Kidney (tissue), 13 donors: ENCODE measurements at regions not wholly inside any gene's neighbourhood (a gene's known extent, or its start where the extent isn't known, plus 50 kb on each side); places are given as distances from the start of the nearest gene placed in this dataset.

Experiments
- DNase-seq, 5 donors: peaks; one replicate each; pipeline ENCODE4 v3.0.0-alpha.2; 2013 to 2020
- FAIRE-seq: peaks from 2 replicates; lab custom pipeline; 2012; peaks lifted over from hg19 to GRCh38; lab: Jason Lieb, UNC
- H3K27ac ChIP-seq, 2 donors: one replicate each; pipeline ENCODE4 v1.7.0; 2013; ENCODE audit warnings: low read depth in 2 of 2, low read length in 2 of 2, inconsistent platforms in 1 of 2
- H3K27me3 ChIP-seq: one replicate; pipeline ENCODE4 v1.7.1; 2013; ENCODE audit warnings: low read length, inconsistent platforms; ENCODE audit not compliant: control insufficient read depth, insufficient read depth
- H3K36me3 ChIP-seq, 3 donors: one replicate each; pipeline versions ENCODE4 v1.7.0 to v1.7.1; 2013; ENCODE audit warnings: low read length in 3 of 3, control low read depth in 1 of 3, inconsistent platforms in 1 of 3; ENCODE audit not compliant: insufficient read depth in 3 of 3, control insufficient read depth in 2 of 3
- H3K4me1 ChIP-seq, 3 donors: one replicate each; pipeline versions ENCODE4 v1.7.0 to v1.7.1; 2013; ENCODE audit warnings: low read length in 3 of 3, inconsistent platforms in 1 of 3, low read depth in 1 of 3; ENCODE audit not compliant: control insufficient read depth in 2 of 3, insufficient read depth in 2 of 3
- H3K4me3 ChIP-seq, 3 donors: one replicate each; pipeline versions ENCODE4 v1.7.0 to v1.8.1; 2013; ENCODE audit warnings: low read length in 3 of 3, control low read depth in 1 of 3, inconsistent platforms in 1 of 3
- H3K9ac ChIP-seq, 3 donors: one replicate each; pipeline versions ENCODE4 v1.7.0 to v1.7.1; 2013; ENCODE audit warnings: low read length in 3 of 3, control low read depth in 1 of 3, inconsistent platforms in 1 of 3
- H3K9me3 ChIP-seq, 3 donors: one replicate each; pipeline versions ENCODE4 v1.7.0 to v1.7.1; 2013; ENCODE audit warnings: low read length in 3 of 3, control low read depth in 1 of 3, inconsistent platforms in 1 of 3; ENCODE audit not compliant: control insufficient read depth in 2 of 3, insufficient read depth in 1 of 3
- intact Hi-C: fragments of 100-400 bp; cut with DNase I; formaldehyde crosslinking; loops from one replicate; pipeline ENCODE4 v1.11.1; 2022
- TF ChIP-seq, protein P1 (sequence below): IDR thresholded peaks from 3 replicates; pipeline ENCODE4 v1.5.1; 2012; ENCODE audit warnings: mild to moderate bottlenecking, moderate library complexity, borderline replicate concordance; ENCODE audit not compliant: insufficient read depth; ENCODE audit errors: extremely low read depth
- donor health status: control.
- donor health status: control.
- donor health status: control.
- donor health status: control.
- donor health status: control.
- donor health status: DM: yes; HTN: yes; CAD: no.
- donor health status: Normal renal cell carcinoma (clear cell type).

DNA sequence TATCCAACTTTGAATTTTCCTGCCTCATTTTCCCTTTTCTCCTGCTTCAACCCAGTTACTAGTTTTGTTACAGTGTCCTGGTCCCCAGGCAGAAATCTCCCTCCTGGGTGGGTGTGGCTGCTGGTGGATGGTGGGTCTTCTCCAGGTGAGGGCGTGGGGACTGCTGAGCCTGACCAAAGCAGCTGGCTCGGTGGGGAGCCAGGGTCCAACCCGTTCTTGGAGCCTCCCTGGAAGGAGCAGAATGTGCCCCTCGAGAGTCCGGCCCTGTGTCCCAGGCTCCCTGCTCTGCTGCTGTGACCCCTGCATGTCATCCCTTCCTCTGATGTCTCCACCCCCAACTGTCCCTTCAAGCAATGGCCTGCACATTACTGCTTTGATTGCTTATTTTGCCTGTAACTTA lies 86.6 kb upstream of the TCERG1L start:
- Histone ChIP-seq H3K4me3 (no peak overlapping the region), H3K4me1 (no peaks in the 10 kb centered on the region), H3K36me3 (no peaks in the 10 kb centered on the region), H3K27ac (no peak overlapping the region), H3K9ac (no peak overlapping the region), H3K27me3 (no peaks in the 10 kb centered on the region), H3K9me3 (no peaks in the 10 kb centered on the region)
- no peak for FAIRE-seq
- TF ChIP-seq, protein P1, sequence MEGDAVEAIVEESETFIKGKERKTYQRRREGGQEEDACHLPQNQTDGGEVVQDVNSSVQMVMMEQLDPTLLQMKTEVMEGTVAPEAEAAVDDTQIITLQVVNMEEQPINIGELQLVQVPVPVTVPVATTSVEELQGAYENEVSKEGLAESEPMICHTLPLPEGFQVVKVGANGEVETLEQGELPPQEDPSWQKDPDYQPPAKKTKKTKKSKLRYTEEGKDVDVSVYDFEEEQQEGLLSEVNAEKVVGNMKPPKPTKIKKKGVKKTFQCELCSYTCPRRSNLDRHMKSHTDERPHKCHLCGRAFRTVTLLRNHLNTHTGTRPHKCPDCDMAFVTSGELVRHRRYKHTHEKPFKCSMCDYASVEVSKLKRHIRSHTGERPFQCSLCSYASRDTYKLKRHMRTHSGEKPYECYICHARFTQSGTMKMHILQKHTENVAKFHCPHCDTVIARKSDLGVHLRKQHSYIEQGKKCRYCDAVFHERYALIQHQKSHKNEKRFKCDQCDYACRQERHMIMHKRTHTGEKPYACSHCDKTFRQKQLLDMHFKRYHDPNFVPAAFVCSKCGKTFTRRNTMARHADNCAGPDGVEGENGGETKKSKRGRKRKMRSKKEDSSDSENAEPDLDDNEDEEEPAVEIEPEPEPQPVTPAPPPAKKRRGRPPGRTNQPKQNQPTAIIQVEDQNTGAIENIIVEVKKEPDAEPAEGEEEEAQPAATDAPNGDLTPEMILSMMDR = no peak
- intact Hi-C loops = no loop called here
- DNase-seq = peak in 1 of 5 donors; percentile 51

DNA sequence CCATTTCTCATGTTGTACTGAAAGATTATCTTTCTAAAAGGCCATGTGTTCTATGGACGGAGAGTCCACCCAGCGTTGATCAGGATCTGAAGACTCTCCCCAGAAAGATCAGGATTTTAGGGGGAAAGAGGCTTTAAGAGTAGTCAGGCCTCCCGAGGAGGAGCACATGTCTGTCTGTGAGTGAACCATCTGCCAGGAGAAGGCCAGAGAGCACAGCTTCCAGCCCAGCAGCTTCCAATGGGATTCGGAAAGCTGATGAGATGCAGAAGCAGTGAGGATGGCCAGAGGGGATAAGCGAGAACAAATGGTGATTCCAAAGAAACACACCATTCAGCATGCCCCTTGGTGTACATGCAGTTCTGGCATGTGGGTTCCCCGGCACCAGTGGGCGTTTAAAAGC lies 88.5 kb upstream of the TCERG1L start:
- peak in 1 of 5 donors; percentile 2 for DNase-seq

DNA sequence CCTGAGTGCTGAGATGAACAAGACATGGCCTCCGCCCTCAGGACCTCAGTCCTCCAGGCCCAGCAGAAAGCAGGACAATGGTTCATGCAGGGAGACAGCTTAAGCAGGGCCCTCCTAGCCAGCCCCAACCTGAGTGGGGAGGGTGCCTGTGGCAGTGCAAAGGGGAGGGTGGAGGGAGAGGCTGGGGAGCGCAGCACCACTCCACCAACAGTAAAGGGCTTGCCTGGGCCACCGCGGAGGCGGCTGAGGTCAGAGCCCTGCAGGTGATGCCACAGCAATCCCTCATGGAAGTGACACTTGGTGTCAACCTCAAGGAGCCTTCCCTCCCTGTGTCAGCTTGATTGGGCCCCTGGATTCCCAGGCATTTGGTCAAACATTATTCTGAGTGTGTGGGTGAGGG lies 89.0 kb upstream of the TCERG1L start:
- Histone ChIP-seq H3K27me3 (no peaks in the 10 kb centered on the region), H3K4me1 (no peaks in the 10 kb centered on the region), H3K27ac (no peak overlapping the region), H3K4me3 (no peak overlapping the region), H3K36me3 (no peaks in the 10 kb centered on the region), H3K9ac (no peak overlapping the region), H3K9me3 (no peaks in the 10 kb centered on the region)
- intact Hi-C loops = no loop called here
- FAIRE-seq (no peak), DNase-seq (peak in 1 of 5 donors; percentile 40)
- TF ChIP-seq, protein P1 = no peak

More for the DNA sequence above, 88.5 kb upstream of the TCERG1L start:
- intact Hi-C loops = no loop called here
- FAIRE-seq = no peak
- Histone ChIP-seq H3K36me3 (no peaks in the 10 kb centered on the region), H3K9me3 (no peaks in the 10 kb centered on the region), H3K27ac (no peak overlapping the region), H3K4me1 (no peaks in the 10 kb centered on the region), H3K4me3 (no peak overlapping the region), H3K27me3 (no peaks in the 10 kb centered on the region), H3K9ac (no peak overlapping the region)
- TF ChIP-seq, protein P1 = no peak
